ENCODE measurements at regions not wholly inside any gene's neighbourhood (a gene's known extent, or its start where the extent isn't known, plus 50 kb on each side); places are given as distances from the start of the nearest gene placed in this dataset.

- no peak overlapping the region for H3K27ac ChIP-seq
- TF ChIP-seq CTCF (conservative IDR thresholded peaks at IDR 0.05), result no peak
Observed at GRCh38 chr6:122524056-122524455, 52.4 kb upstream of the SERINC1 start.

GRCh38 chr6:122530440-122531046, 58.9 kb upstream of the SERINC1 start:
- TF ChIP-seq CTCF (conservative IDR thresholded peaks at IDR 0.05), result peak; percentile 92
- no peak overlapping the region for H3K27ac ChIP-seq

GRCh38 chr6:122548281-122548680, 61.9 kb upstream of the PKIB start:
- TF ChIP-seq CTCF (conservative IDR thresholded peaks at IDR 0.05), result no peak

GRCh38 chr6:122548820-122549219, 61.4 kb upstream of the PKIB start:
- no peak for TF ChIP-seq CTCF (conservative IDR thresholded peaks at IDR 0.05)
- H3K27ac ChIP-seq, result peak overlapping the region; percentile 71

More at GRCh38 chr6:122548281-122548680, 61.9 kb upstream of the PKIB start:
- peak overlapping the region; percentile 71 for H3K27ac ChIP-seq

GRCh38 chr6:122553697-122554096, 56.5 kb upstream of the PKIB start:
- no peak for TF ChIP-seq CTCF (conservative IDR thresholded peaks at IDR 0.05)
- no peak overlapping the region for H3K27ac ChIP-seq

- H3K27ac ChIP-seq, result no peak overlapping the region
- no peak for TF ChIP-seq CTCF (conservative IDR thresholded peaks at IDR 0.05)
Observed at GRCh38 chr6:122555561-122555960, 54.6 kb upstream of the PKIB start.

GRCh38 chr6:122558080-122558479, 52.1 kb upstream of the PKIB start:
- TF ChIP-seq CTCF (conservative IDR thresholded peaks at IDR 0.05), result no peak
- no peak overlapping the region for H3K27ac ChIP-seq
